HCT116 (cell line): ENCODE measurements at regions not wholly inside any gene's neighbourhood (a gene's known extent, or its start where the extent isn't known, plus 50 kb on each side); places are given as distances from the start of the nearest gene placed in this dataset.
"Not testable (repeated sequence)": the region's sequence is repeated elsewhere in the genome, so short reads cannot be mapped to it uniquely, and the experiment has no call there.

Experiments
- ATAC-seq: fragments of 200-7000 bp; cut with Tn5 transposase; 2 replicates; pipeline ENCODE4 v1.9.1; 2020; ENCODE audit warnings: mild to moderate bottlenecking, moderate library complexity
- BruUV-seq: library from RNA; stranded (reverse); fragments of 400-500 nt; replicated peaks from 2 replicates; lab custom pipeline; 2021; lab: Mats Ljungman, UMichigan
- CTCF ChIA-PET: fragments of 300-600 bp; sonication (Branson Sonifier 250); formaldehyde crosslinking; loops from one replicate; lab custom pipeline; 2021; ENCODE audit warnings: antibody characterized with exemption; lab: Charles Lee
- POLR2A ChIA-PET: fragments of 300-600, 350-600 bp; sonication (Branson Sonifier 250); formaldehyde crosslinking; loops from one replicate; lab custom pipeline; 2021; ENCODE audit warnings: antibody characterized with exemption; lab: Charles Lee
- RAD21 ChIA-PET, 2 experiments: fragments of 300-600 bp; sonication (Branson Sonifier 250); formaldehyde crosslinking; loops; one replicate each; lab custom pipeline; 2023; ENCODE audit warnings: low total read pairs in 2 of 2; ENCODE audit not compliant: uncharacterized antibody in 2 of 2, unreplicated experiment in 2 of 2, low non-redundant PET in 1 of 2; lab: Charles Lee
- DNase-seq: peaks from one replicate; pipeline ENCODE4 v3.0.0-alpha.2; 2010; ENCODE audit warnings: low read depth, low spot score
- H2AFZ ChIP-seq: fragments of 200-600 bp; shearing (Covaris generic), sonication (generic); 2 replicates; pipeline ENCODE4 v1.6.1; 2017; ENCODE audit warnings: low read depth, mixed run types, mixed read lengths, antibody characterized with exemption, low read length; ENCODE audit not compliant: poor library complexity, severe bottlenecking
- H3K27ac ChIP-seq: 2 replicates; pipeline ENCODE4 v1.5.1; 2012; ENCODE audit warnings: low read depth, low read length
- H3K27me3 ChIP-seq: fragments of 200-600 bp; sonication (generic); 2 replicates; pipeline ENCODE4 v1.6.1; 2016; ENCODE audit warnings: mixed run types, low read length, mixed read lengths; ENCODE audit not compliant: insufficient read depth
- H3K36me3 ChIP-seq, 2 experiments: fragments of 200-500 bp in 1 of 2; fragments of 200-600 bp in 1 of 2; sonication (Bioruptor generic) in 1 of 2; sonication (generic) in 1 of 2; 2 replicates each; pipeline versions ENCODE4 v1.5.1 to v1.6.1; 2014 to 2016; ENCODE audit warnings: low read length in 2 of 2, inconsistent platforms in 1 of 2, mixed read lengths in 1 of 2, mixed run types in 1 of 2; ENCODE audit not compliant: insufficient read depth in 2 of 2, control insufficient read depth in 1 of 2
- H3K4me1 ChIP-seq, 2 experiments: fragments of 200-600 bp in 1 of 2; sonication (generic) in 1 of 2; 2 replicates each; pipeline versions ENCODE4 v1.5.1 to v1.6.1; 2012 to 2017; ENCODE audit warnings: low read length in 2 of 2, inconsistent platforms in 1 of 2, mild to moderate bottlenecking in 1 of 2, mixed read lengths in 1 of 2, mixed run types in 1 of 2, moderate library complexity in 1 of 2; ENCODE audit not compliant: insufficient read depth in 2 of 2, control insufficient read depth in 1 of 2
- H3K4me2 ChIP-seq: fragments of 200-600 bp; sonication (generic); 2 replicates; pipeline ENCODE4 v1.6.1; 2017; ENCODE audit warnings: mixed run types, low read length, mixed read lengths
- H3K4me3 ChIP-seq, 2 experiments: fragments of 200-600 bp in 1 of 2; sonication (generic) in 1 of 2; replicated peaks in 1 of 2; 2 replicates each; pipeline ENCODE4 v1.5.1; 2011 to 2016; ENCODE audit warnings: low read length in 2 of 2, control low read depth in 1 of 2, low read depth in 1 of 2, mild to moderate bottlenecking in 1 of 2, mixed read lengths in 1 of 2, mixed run types in 1 of 2
- H3K79me2 ChIP-seq: fragments of 200-600 bp; sonication (generic); 2 replicates; pipeline ENCODE4 v1.6.1; 2017; ENCODE audit warnings: mild to moderate bottlenecking, mixed run types, low read length, moderate library complexity, mixed read lengths; ENCODE audit not compliant: insufficient read depth
- H3K9ac ChIP-seq: fragments of 200-600 bp; sonication (generic); 2 replicates; pipeline ENCODE4 v1.6.1; 2016; ENCODE audit warnings: low read length, mixed read lengths
- H3K9me2 ChIP-seq: fragments of 200-600 bp; sonication (generic), shearing (Covaris generic); 2 replicates; pipeline ENCODE4 v1.6.1; 2017; ENCODE audit warnings: mixed run types, mild to moderate bottlenecking, moderate library complexity; ENCODE audit not compliant: insufficient read depth
- H3K9me3 ChIP-seq, 2 experiments: fragments of 200-500 bp in 1 of 2; fragments of 200-600 bp in 1 of 2; sonication (Bioruptor generic) in 1 of 2; sonication (generic) in 1 of 2; 2 replicates each; pipeline ENCODE4 v1.6.1; 2014 to 2017; ENCODE audit warnings: low read length in 2 of 2, mixed read lengths in 2 of 2, inconsistent platforms in 1 of 2, low read depth in 1 of 2, mild to moderate bottlenecking in 1 of 2, mixed run types in 1 of 2, moderate library complexity in 1 of 2; ENCODE audit not compliant: control insufficient read depth in 1 of 2, insufficient read depth in 1 of 2
- H4K20me1 ChIP-seq: fragments of 200-600 bp; sonication (generic), shearing (Covaris generic); 2 replicates; pipeline ENCODE4 v1.6.1; 2017; ENCODE audit warnings: mixed run types, mild to moderate bottlenecking, moderate library complexity; ENCODE audit not compliant: insufficient read depth
- CBX3 ChIP-seq: IDR thresholded peaks from 2 replicates; pipeline ENCODE4 v1.6.1; 2012; ENCODE audit warnings: low read depth
- ELF1 ChIP-seq: IDR thresholded peaks from 2 replicates; pipeline ENCODE4 v1.6.1; 2012; ENCODE audit warnings: low read depth, borderline replicate concordance
- EZH2 ChIP-seq: fragments of 200-600 bp; sonication (generic); IDR thresholded peaks from 2 replicates; pipeline ENCODE4 v1.6.1; 2017; ENCODE audit warnings: antibody characterized with exemption, mixed run types
- POLR2A ChIP-seq: IDR thresholded peaks from 2 replicates; pipeline ENCODE4 v1.7.0; 2011; ENCODE audit warnings: borderline replicate concordance; ENCODE audit not compliant: insufficient read depth, insufficient read length; ENCODE audit errors: extremely low read depth
- RAD21 ChIP-seq: IDR thresholded peaks from 2 replicates; pipeline ENCODE4 v1.6.1; 2012; ENCODE audit warnings: low read depth, mild to moderate bottlenecking
- REST ChIP-seq: IDR thresholded peaks from 2 replicates; pipeline ENCODE4 v1.6.1; 2012; ENCODE audit warnings: low read depth
- SIN3A ChIP-seq: IDR thresholded peaks from 2 replicates; pipeline ENCODE4 v1.6.1; 2012; ENCODE audit warnings: low read depth
- SP1 ChIP-seq: IDR thresholded peaks from 2 replicates; pipeline ENCODE4 v1.6.1; 2012; ENCODE audit warnings: low read depth
- SRF ChIP-seq: IDR thresholded peaks from 2 replicates; pipeline ENCODE4 v1.6.1; 2012; ENCODE audit warnings: low read depth
- ZBTB33 ChIP-seq: IDR thresholded peaks from 2 replicates; pipeline ENCODE4 v1.6.1; 2011; ENCODE audit warnings: mild to moderate bottlenecking, low read length, moderate library complexity; ENCODE audit not compliant: insufficient replicate concordance; ENCODE audit errors: extremely low read depth
- ZNF274 ChIP-seq: fragments of 200-500 bp; sonication (Bioruptor generic); IDR thresholded peaks from 2 replicates; pipeline ENCODE4 v1.6.1; 2014; ENCODE audit warnings: mild to moderate bottlenecking, low read depth, low read length, inconsistent platforms
- intact Hi-C: fragments of 100-400 bp; cut with micrococcal nuclease; formaldehyde crosslinking; loops from 2 replicates; pipeline ENCODE4 v1.10.0; 2022
- TF ChIP-seq, protein P1 (sequence below), 3 experiments: fragments of 200-600 bp in 1 of 3; sonication (generic) in 1 of 3; IDR thresholded peaks in 2 of 3; conservative IDR thresholded peaks in 1 of 3; 2 replicates each; pipeline ENCODE4 v1.5.1; 2012 to 2017; ENCODE audit warnings: low read depth in 2 of 3, low read length in 2 of 3, antibody characterized with exemption in 1 of 3, borderline replicate concordance in 1 of 3, control low read depth in 1 of 3, mild to moderate bottlenecking in 1 of 3, mixed read lengths in 1 of 3, mixed run types in 1 of 3, moderate library complexity in 1 of 3; ENCODE audit not compliant: insufficient read depth in 1 of 3

- POLR2A ChIA-PET = no interaction called here
- no peak overlapping the region for H3K27ac ChIP-seq
- intact Hi-C loops = loop anchor here (10.0 kb wide), 1 partner anchor 416 kb away; no protein-coding TSS in a partner anchor
- no peak overlapping the region for H3K4me3 ChIP-seq
- no peaks in the 10 kb centered on the region for H3K27me3 ChIP-seq
- BruUV-seq = no TSS peak
- H3K4me2 ChIP-seq = no peak overlapping the region
- H3K9me3 ChIP-seq = no peaks in the 10 kb centered on the region
- ATAC-seq (no peak), DNase-seq (no peak)
- CTCF ChIA-PET = no interaction called here
- TF ChIP-seq ELF1 (no peak), RAD21 (no peak), ZBTB33 (no peak), CBX3 (no peak), POLR2A (no peak), SIN3A (no peak), ZNF274 (no peak), REST (no peak), SP1 (no peak), SRF (no peak), EZH2 (no peak)
- TF ChIP-seq, protein P1, sequence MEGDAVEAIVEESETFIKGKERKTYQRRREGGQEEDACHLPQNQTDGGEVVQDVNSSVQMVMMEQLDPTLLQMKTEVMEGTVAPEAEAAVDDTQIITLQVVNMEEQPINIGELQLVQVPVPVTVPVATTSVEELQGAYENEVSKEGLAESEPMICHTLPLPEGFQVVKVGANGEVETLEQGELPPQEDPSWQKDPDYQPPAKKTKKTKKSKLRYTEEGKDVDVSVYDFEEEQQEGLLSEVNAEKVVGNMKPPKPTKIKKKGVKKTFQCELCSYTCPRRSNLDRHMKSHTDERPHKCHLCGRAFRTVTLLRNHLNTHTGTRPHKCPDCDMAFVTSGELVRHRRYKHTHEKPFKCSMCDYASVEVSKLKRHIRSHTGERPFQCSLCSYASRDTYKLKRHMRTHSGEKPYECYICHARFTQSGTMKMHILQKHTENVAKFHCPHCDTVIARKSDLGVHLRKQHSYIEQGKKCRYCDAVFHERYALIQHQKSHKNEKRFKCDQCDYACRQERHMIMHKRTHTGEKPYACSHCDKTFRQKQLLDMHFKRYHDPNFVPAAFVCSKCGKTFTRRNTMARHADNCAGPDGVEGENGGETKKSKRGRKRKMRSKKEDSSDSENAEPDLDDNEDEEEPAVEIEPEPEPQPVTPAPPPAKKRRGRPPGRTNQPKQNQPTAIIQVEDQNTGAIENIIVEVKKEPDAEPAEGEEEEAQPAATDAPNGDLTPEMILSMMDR (IDR thresholded peaks at IDR 0.05 in 2 of 3, conservative IDR thresholded peaks at IDR 0.05 in 1 of 3; ENCODE audit: borderline replicate concordance in 1 of 3, insufficient read depth in 1 of 3, low read depth in 2 of 3, low read length in 2 of 3) = no peak
- H4K20me1 ChIP-seq = no peaks in the 10 kb centered on the region
- H3K36me3 ChIP-seq = no peaks in the 10 kb centered on the region
- H2AFZ ChIP-seq = no peak overlapping the region
- H3K4me1 ChIP-seq = no peaks in the 10 kb centered on the region
- RAD21 ChIA-PET = no interaction called here
- H3K9ac ChIP-seq = no peak overlapping the region
- no peaks in the 10 kb centered on the region for H3K9me2 ChIP-seq
- no peaks in the 10 kb centered on the region for H3K79me2 ChIP-seq
These were observed 282.3 kb downstream of the CD109 start for GRCh38 chr6:73978330-73978729.

DNA sequence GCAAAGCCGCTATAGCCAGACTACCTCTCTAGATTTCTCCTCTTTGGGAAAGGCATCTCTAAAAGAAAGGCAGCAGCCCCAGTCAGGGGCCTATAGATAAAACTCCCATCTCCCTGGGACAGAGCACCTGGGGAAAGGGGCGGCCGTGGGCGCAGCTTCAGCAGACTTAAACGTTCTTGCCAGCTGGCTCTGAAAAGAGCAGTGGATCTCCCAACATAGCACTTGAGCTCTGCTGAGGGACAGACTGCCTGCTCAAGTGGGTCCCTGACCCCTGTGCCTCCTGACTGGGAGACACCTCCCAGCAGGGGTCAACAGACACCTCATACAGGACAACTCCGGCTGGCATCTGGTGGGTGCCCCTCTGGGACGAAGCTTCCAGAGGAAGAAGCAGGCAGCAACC is 276.5 kb downstream of the CD109 start:
- RAD21 ChIA-PET = not testable (repeated sequence)

More for the DNA sequence above, 276.5 kb downstream of the CD109 start:
- H3K9me3 ChIP-seq, H4K20me1 ChIP-seq, DNase-seq, H3K36me3 ChIP-seq, H3K27me3 ChIP-seq, H3K79me2 ChIP-seq, H3K4me1 ChIP-seq, H3K9me2 ChIP-seq, H3K4me2 ChIP-seq, H3K27ac ChIP-seq, H3K9ac ChIP-seq, H2AFZ ChIP-seq, ATAC-seq, H3K4me3 ChIP-seq, BruUV-seq, POLR2A ChIA-PET: not testable (repeated sequence)
- intact Hi-C loops = loop anchor here (5.0 to 10.0 kb wide), 2 partner anchors 422 to 605 kb away; no protein-coding TSS in a partner anchor
- CTCF ChIA-PET = interaction anchor here (1.2 kb wide), 1 partner anchor 29 kb away, joined by 3 read pairs; no protein-coding TSS in a partner anchor
